ENCODE measurements at regions not wholly inside any gene's neighbourhood (a gene's known extent, or its start where the extent isn't known, plus 50 kb on each side); places are given as distances from the start of the nearest gene placed in this dataset.

GRCh38 chr4:166301266-166301665 lies 428.2 kb downstream of the TLL1 start:
- CTCF ChIA-PET, result interaction anchor here (1.8 to 1.9 kb wide), 2 partner anchors 10 to 13 kb away, joined by 5 to 7 read pairs; no protein-coding TSS in a partner anchor
- TF ChIP-seq CTCF (IDR thresholded peaks at IDR 0.05; ENCODE audit: control extremely low read depth, extremely low read depth, low read depth, missing control alignments), result no peak
- DNase-seq (ENCODE audit: extremely low spot score), result no peak
- POLR2A ChIA-PET, result no interaction called here

GRCh38 chr4:166308647-166309046 lies 435.6 kb downstream of the TLL1 start:
- no peak for TF ChIP-seq CTCF (IDR thresholded peaks at IDR 0.05; ENCODE audit: control extremely low read depth, extremely low read depth, low read depth, missing control alignments)
- no peak for DNase-seq (ENCODE audit: extremely low spot score)
- CTCF ChIA-PET, result interaction anchor here (1.5 kb wide), 1 partner anchor 10 kb away, joined by 4 read pairs; no protein-coding TSS in a partner anchor
- POLR2A ChIA-PET, result no interaction called here

- DNase-seq (ENCODE audit: extremely low spot score), result no peak
- ChIA-PET POLR2A (no interaction called here), CTCF (interaction anchor here (1.5 kb wide), 1 partner anchor 9 kb away, joined by 4 read pairs; no protein-coding TSS in a partner anchor)
- no peak for TF ChIP-seq CTCF (IDR thresholded peaks at IDR 0.05; ENCODE audit: control extremely low read depth, extremely low read depth, low read depth, missing control alignments)
Observed at GRCh38 chr4:166309286-166309685, 436.2 kb downstream of the TLL1 start.

- DNase-seq (ENCODE audit: extremely low spot score), result no peak
- POLR2A ChIA-PET, result no interaction called here
- CTCF ChIA-PET, result interaction anchor here (1.2 to 1.4 kb wide), 2 partner anchors 10 to 13 kb away, joined by 4 to 7 read pairs; no protein-coding TSS in a partner anchor
- no peak for TF ChIP-seq CTCF (IDR thresholded peaks at IDR 0.05; ENCODE audit: control extremely low read depth, extremely low read depth, low read depth, missing control alignments)
Observed at GRCh38 chr4:166311169-166311568, 438.1 kb downstream of the TLL1 start.

- ChIA-PET POLR2A (no interaction called here), CTCF (no interaction called here)
- no peak for TF ChIP-seq CTCF (IDR thresholded peaks at IDR 0.05; ENCODE audit: control extremely low read depth, extremely low read depth, low read depth, missing control alignments)
- no peak for DNase-seq (ENCODE audit: extremely low spot score)
Observed at GRCh38 chr4:166312166-166312565, 439.1 kb downstream of the TLL1 start.

- CTCF ChIA-PET, result interaction anchor here (0.7 to 1.6 kb wide), 2 partner anchors 14 to 17 kb away, joined by 3 to 5 read pairs; no protein-coding TSS in a partner anchor
- TF ChIP-seq CTCF (IDR thresholded peaks at IDR 0.05; ENCODE audit: control extremely low read depth, extremely low read depth, low read depth, missing control alignments), result no peak
Observed at GRCh38 chr4:166314902-166315301, 441.9 kb downstream of the TLL1 start.

More at GRCh38 chr4:166314902-166315301, 441.9 kb downstream of the TLL1 start:
- POLR2A ChIA-PET, result no interaction called here
- no peak for DNase-seq (ENCODE audit: extremely low spot score)

Data from GM10248 (cell line).